ENCODE measurements at regions not wholly inside any gene's neighbourhood (a gene's known extent, or its start where the extent isn't known, plus 50 kb on each side); places are given as distances from the start of the nearest gene placed in this dataset.

DNA sequence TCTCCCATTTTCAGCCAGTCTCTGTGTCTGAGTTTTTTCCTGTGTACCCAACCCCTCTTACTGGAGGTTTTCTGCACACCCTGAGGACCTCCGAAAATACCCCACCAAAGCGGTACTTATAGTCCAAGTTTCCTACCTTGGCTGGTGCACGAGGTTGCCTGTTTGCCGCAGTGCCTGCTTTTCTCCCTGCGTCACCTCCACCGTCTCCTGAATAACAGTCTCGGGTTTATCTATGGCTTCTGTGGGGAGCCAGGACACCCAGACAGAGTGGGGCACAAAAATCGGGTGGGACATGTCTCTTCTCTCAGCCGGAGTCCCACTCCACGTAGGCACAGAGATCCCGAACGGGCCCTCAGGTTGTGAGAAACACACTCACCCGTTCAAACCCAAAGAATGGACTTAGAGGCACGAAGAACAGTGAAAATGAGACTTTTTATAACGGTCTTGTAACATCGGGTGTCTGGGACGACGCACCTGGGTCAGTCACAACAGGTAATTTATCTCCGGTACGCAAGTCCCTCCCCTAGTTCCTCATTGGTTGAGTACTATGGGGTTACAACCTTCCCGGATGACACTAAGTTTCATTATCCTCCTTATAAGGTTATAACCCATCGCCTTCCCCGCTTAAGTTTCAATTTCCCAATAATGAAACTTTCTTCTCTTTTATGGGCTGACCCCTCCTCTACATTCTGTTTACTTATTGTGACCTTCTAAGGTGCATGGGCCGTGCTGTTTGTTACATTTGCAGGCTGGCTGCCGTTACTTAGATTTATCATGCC, 970.2 kb upstream of the COX7C start (continued):
- TF ChIP-seq SIN3A (IDR thresholded peaks at IDR 0.05; ENCODE audit: borderline replicate concordance in 2 of 2, control insufficient read depth in 1 of 2, low read depth in 2 of 2, low read length in 2 of 2) (0 out of 4 replicates have a peak, but pooled peaks of 1 of the 2 experiments have one; percentile 37), RBM14 (IDR thresholded peaks at IDR 0.05; ENCODE audit: borderline replicate concordance, insufficient read depth, low read depth, low read length) (no peak), CAMTA2 (CRISPR knock-in tag; conservative IDR thresholded peaks at IDR 0.05) (no peak), ATF1 (CRISPR knock-in tag; IDR thresholded peaks at IDR 0.05) (no peak), ATF1 (tag; IDR thresholded peaks at IDR 0.05) (peak; percentile 86), TBP (optimal IDR thresholded peaks at IDR 0.05; ENCODE audit: low read depth, low read length) (peak; percentile 54), NRF1 (conservative IDR thresholded peaks at IDR 0.05 in 1 of 2, IDR thresholded peaks at IDR 0.05 in 1 of 2) (peak; percentile 36 to 40; a peak in 2 of 4 replicates), SP1 (CRISPR knock-in tag; IDR thresholded peaks at IDR 0.05) (no peak; the same call in 1 of the 2 replicates), ZBTB1 (CRISPR knock-in tag; IDR thresholded peaks at IDR 0.05; ENCODE audit: borderline replicate concordance, low read depth) (no peak), SMARCA5 (IDR thresholded peaks at IDR 0.05) (no peak), ZEB2 (IDR thresholded peaks at IDR 0.05) (peak; percentile 88), BHLHE40 (IDR thresholded peaks at IDR 0.05; ENCODE audit: low read length) (no peak), RNF2 (IDR thresholded peaks at IDR 0.05) (no peak), PKNOX1 (IDR thresholded peaks at IDR 0.05) (peak; percentile 94), POLR2B (IDR thresholded peaks at IDR 0.05; ENCODE audit: low read depth, partially characterized antibody) (peak; percentile 47), FOSL1 (tag; conservative IDR thresholded peaks at IDR 0.05) (peak; percentile 62), THRA (IDR thresholded peaks at IDR 0.05) (no peak), BRD4 (IDR thresholded peaks at IDR 0.05) (peak; percentile 72; the same call in 1 of the 2 replicates)
- TF ChIP-seq, protein P1, sequence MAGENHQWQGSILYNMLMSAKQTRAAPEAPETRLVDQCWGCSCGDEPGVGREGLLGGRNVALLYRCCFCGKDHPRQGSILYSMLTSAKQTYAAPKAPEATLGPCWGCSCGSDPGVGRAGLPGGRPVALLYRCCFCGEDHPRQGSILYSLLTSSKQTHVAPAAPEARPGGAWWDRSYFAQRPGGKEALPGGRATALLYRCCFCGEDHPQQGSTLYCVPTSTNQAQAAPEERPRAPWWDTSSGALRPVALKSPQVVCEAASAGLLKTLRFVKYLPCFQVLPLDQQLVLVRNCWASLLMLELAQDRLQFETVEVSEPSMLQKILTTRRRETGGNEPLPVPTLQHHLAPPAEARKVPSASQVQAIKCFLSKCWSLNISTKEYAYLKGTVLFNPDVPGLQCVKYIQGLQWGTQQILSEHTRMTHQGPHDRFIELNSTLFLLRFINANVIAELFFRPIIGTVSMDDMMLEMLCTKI (IDR thresholded peaks at IDR 0.05; ENCODE audit: partially characterized antibody), result no peak
- TF ChIP-seq, protein P2, sequence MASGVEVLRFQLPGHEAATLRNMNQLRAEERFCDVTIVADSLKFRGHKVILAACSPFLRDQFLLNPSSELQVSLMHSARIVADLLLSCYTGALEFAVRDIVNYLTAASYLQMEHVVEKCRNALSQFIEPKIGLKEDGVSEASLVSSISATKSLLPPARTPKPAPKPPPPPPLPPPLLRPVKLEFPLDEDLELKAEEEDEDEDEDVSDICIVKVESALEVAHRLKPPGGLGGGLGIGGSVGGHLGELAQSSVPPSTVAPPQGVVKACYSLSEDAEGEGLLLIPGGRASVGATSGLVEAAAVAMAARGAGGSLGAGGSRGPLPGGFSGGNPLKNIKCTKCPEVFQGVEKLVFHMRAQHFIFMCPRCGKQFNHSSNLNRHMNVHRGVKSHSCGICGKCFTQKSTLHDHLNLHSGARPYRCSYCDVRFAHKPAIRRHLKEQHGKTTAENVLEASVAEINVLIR (CRISPR knock-in tag; IDR thresholded peaks at IDR 0.05), result 0 out of 2 replicates have a peak, but pooled peaks have one; percentile 16
